OCI-LY1 (cell line): ENCODE measurements at regions not wholly inside any gene's neighbourhood (a gene's known extent, or its start where the extent isn't known, plus 50 kb on each side); places are given as distances from the start of the nearest gene placed in this dataset.

ENCODE experiments used
- H2AFZ ChIP-seq: fragments of 200-600 bp; sonication (generic), shearing (Covaris generic); 2 replicates; pipeline ENCODE4 v1.6.0; 2014; ENCODE audit warnings: antibody characterized with exemption, mild to moderate bottlenecking, low read length
- H3F3A ChIP-seq: fragments of 200-600 bp; sonication (generic), shearing (Covaris generic); 2 replicates; pipeline ENCODE4 v1.6.0; 2014; ENCODE audit warnings: mild to moderate bottlenecking, antibody characterized with exemption, low read length, moderate library complexity; ENCODE audit not compliant: insufficient read depth
- H3K27ac ChIP-seq: fragments of 200-600 bp; sonication (generic); 2 replicates; pipeline ENCODE4 v1.5.1; 2014; ENCODE audit warnings: low read length, mixed run types, mild to moderate bottlenecking, low read depth; ENCODE audit not compliant: poor library complexity, severe bottlenecking
- H3K27me3 ChIP-seq: fragments of 200-600 bp; sonication (generic); 2 replicates; pipeline ENCODE4 v1.6.0; 2014; ENCODE audit warnings: antibody characterized with exemption, mild to moderate bottlenecking, low read length, moderate library complexity; ENCODE audit not compliant: insufficient read depth
- H3K36me3 ChIP-seq: fragments of 200-600 bp; sonication (generic); 2 replicates; pipeline ENCODE4 v1.6.1; 2014; ENCODE audit warnings: mild to moderate bottlenecking, antibody characterized with exemption, low read length, moderate library complexity, mixed read lengths; ENCODE audit not compliant: insufficient read depth
- H3K4me1 ChIP-seq: fragments of 200-600 bp; sonication (generic); 2 replicates; pipeline ENCODE4 v1.5.1; 2014; ENCODE audit warnings: mild to moderate bottlenecking, low read length, moderate library complexity; ENCODE audit not compliant: insufficient read depth, severe bottlenecking
- H3K4me2 ChIP-seq: fragments of 200-600 bp; sonication (generic), shearing (Covaris generic); 2 replicates; pipeline ENCODE4 v1.6.1; 2014; ENCODE audit warnings: low read length
- H3K4me3 ChIP-seq: fragments of 200-600 bp; sonication (generic); 2 replicates; pipeline ENCODE4 v1.5.1; 2014; ENCODE audit warnings: low read length, low read depth, mild to moderate bottlenecking, mixed read lengths; ENCODE audit not compliant: poor library complexity, severe bottlenecking
- H3K79me2 ChIP-seq: fragments of 200-600 bp; shearing (Covaris generic); 2 replicates; pipeline ENCODE4 v1.6.1; 2016; ENCODE audit warnings: mixed run types, low read length, mixed read lengths; ENCODE audit not compliant: insufficient read depth
- H3K9ac ChIP-seq: fragments of 200-600 bp; sonication (generic), shearing (Covaris generic); 2 replicates; pipeline ENCODE4 v1.6.1; 2014; ENCODE audit warnings: mild to moderate bottlenecking, low read length, mixed read lengths
- H3K9me2 ChIP-seq: fragments of 200-600 bp; sonication (generic), shearing (Covaris generic); 2 replicates; pipeline ENCODE4 v1.6.1; 2014; ENCODE audit warnings: low read depth, mild to moderate bottlenecking, low read length, mixed read lengths
- H3K9me3 ChIP-seq: fragments of 200-600 bp; shearing (Covaris generic); 2 replicates; pipeline ENCODE4 v1.6.1; 2014; ENCODE audit warnings: low read length, mixed read lengths
- H4K20me1 ChIP-seq: fragments of 200-600 bp; sonication (generic), shearing (Covaris generic); 2 replicates; pipeline ENCODE4 v1.6.0; 2016; ENCODE audit warnings: mild to moderate bottlenecking, low read length; ENCODE audit not compliant: insufficient read depth
- EZH2 ChIP-seq: fragments of 200-600 bp; sonication (generic), shearing (Covaris generic); IDR thresholded peaks from 2 replicates; pipeline ENCODE4 v1.8.0; 2017; ENCODE audit warnings: borderline replicate concordance, mixed run types, mild to moderate bottlenecking, antibody characterized with exemption, low read length, moderate library complexity, mixed read lengths
- TF ChIP-seq, protein P1 (sequence below): fragments of 200-600 bp; sonication (generic), shearing (Covaris generic); IDR thresholded peaks from 2 replicates; pipeline ENCODE4 v1.5.1; 2017; ENCODE audit warnings: mild to moderate bottlenecking, antibody characterized with exemption, low read length, moderate library complexity, mixed read lengths

DNA sequence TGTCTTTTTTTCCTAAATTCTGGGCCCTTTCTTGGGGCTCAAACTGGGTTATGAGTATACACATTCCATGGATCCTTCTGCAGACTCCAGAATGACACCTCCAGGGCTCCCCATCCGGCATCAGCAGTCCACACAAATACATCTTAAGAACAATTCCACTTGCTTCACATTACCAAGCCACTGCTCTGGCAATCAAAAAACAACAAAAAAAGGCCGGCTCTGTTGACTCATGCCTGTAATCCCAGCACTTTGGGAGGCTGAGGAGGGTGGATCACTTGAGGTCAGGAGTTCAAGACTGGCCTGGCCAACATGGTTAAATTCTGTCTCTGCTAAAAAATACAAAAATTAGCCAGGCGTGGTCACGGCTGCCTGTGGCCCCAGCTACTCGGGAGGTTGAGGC lies 49.9 kb upstream of the LPP start:
- Histone ChIP-seq H3K4me3 (no peak overlapping the region), H3F3A (no peaks in the 10 kb centered on the region), H3K9me3 (peaks cover 14% of the 10 kb centered on the region), H3K9ac (no peak overlapping the region), H4K20me1 (no peaks in the 10 kb centered on the region), H3K27me3 (no peaks in the 10 kb centered on the region), H3K9me2 (no peaks in the 10 kb centered on the region), H3K4me2 (no peak overlapping the region), H3K79me2 (no peaks in the 10 kb centered on the region), H3K36me3 (no peaks in the 10 kb centered on the region; the same call in 1 of the 2 replicates), H3K4me1 (peaks cover 29% of the 10 kb centered on the region), H2AFZ (no peak overlapping the region), H3K27ac (no peak overlapping the region)
- TF ChIP-seq, protein P1, sequence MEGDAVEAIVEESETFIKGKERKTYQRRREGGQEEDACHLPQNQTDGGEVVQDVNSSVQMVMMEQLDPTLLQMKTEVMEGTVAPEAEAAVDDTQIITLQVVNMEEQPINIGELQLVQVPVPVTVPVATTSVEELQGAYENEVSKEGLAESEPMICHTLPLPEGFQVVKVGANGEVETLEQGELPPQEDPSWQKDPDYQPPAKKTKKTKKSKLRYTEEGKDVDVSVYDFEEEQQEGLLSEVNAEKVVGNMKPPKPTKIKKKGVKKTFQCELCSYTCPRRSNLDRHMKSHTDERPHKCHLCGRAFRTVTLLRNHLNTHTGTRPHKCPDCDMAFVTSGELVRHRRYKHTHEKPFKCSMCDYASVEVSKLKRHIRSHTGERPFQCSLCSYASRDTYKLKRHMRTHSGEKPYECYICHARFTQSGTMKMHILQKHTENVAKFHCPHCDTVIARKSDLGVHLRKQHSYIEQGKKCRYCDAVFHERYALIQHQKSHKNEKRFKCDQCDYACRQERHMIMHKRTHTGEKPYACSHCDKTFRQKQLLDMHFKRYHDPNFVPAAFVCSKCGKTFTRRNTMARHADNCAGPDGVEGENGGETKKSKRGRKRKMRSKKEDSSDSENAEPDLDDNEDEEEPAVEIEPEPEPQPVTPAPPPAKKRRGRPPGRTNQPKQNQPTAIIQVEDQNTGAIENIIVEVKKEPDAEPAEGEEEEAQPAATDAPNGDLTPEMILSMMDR: no peak
- TF ChIP-seq EZH2: no peak
